Effector memory CD4-positive, alpha-beta T cell (primary cell): ENCODE measurements at regions not wholly inside any gene's neighbourhood (a gene's known extent, or its start where the extent isn't known, plus 50 kb on each side); places are given as distances from the start of the nearest gene placed in this dataset.

Source experiments
- DNase-seq, 3 donors: peaks; one replicate each; pipeline ENCODE4 v3.0.0-alpha.2; 2020
- H3K27ac ChIP-seq: 2 replicates; pipeline ENCODE4 v1.7.0; 2013; ENCODE audit warnings: mild to moderate bottlenecking, low read length, moderate library complexity; ENCODE audit not compliant: insufficient read depth, poor library complexity, severe bottlenecking
- H3K27me3 ChIP-seq: replicated peaks from 2 replicates; pipeline ENCODE4 v1.7.0; 2013; ENCODE audit warnings: mild to moderate bottlenecking, low read length; ENCODE audit not compliant: insufficient read depth, control insufficient read depth, poor library complexity, severe bottlenecking
- H3K36me3 ChIP-seq: 2 replicates; pipeline ENCODE4 v1.7.0; 2013; ENCODE audit warnings: mild to moderate bottlenecking, low read length, moderate library complexity; ENCODE audit not compliant: control insufficient read depth, insufficient read depth
- H3K4me1 ChIP-seq: 2 replicates; pipeline ENCODE4 v1.7.0; 2013; ENCODE audit warnings: low read length, mild to moderate bottlenecking; ENCODE audit not compliant: control insufficient read depth, insufficient read depth, poor library complexity, severe bottlenecking
- H3K4me3 ChIP-seq: 2 replicates; pipeline ENCODE4 v1.7.0; 2013; ENCODE audit warnings: low read length, low read depth, mild to moderate bottlenecking; ENCODE audit not compliant: insufficient read depth, poor library complexity, severe bottlenecking
- H3K9me3 ChIP-seq: 2 replicates; pipeline ENCODE4 v1.7.0; 2013; ENCODE audit warnings: mild to moderate bottlenecking, low read length, moderate library complexity; ENCODE audit not compliant: control insufficient read depth

DNA sequence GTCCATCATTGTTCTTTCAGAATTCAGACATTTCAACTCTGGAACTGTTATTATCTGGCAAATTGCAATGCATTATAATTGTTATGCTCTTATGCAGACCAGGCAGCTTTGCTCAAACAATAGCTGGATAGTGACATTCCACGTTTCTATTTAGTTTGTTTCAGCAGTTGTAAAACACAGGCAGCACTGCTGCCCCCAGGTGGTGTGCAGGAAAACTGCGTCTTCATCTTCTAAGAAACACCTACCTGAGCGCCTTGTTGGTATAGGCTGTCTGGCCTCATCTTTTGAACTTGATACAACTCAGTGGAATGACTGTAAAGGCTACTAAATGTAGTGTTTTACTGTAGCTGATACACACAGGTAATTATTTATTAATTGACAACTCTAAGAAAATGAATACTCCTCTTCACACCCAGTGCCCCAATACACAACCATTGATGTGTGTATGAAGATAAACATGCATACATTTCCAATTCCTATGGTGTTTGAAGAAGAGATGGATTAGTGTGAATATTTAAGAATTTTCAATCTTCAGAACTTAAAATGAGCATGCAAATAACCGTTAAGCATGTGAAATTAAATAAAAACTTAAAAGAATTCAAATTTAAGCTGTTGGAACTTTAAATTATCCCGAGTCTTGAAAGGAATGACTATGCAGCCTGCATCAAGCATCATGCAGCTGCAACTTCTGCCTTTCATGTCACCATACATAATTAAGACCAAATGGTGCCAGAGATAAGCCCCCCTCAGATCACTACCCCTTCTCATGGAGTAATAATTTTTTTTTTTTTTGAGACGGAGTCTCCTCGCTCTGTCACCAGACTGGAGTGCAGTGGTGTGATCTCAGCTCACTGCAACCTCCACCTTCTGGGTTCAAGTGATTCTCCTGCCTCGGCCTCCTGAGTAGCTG, 85.6 kb downstream of the CD8B2 start:
- no peak overlapping the region for H3K27ac ChIP-seq

DNA sequence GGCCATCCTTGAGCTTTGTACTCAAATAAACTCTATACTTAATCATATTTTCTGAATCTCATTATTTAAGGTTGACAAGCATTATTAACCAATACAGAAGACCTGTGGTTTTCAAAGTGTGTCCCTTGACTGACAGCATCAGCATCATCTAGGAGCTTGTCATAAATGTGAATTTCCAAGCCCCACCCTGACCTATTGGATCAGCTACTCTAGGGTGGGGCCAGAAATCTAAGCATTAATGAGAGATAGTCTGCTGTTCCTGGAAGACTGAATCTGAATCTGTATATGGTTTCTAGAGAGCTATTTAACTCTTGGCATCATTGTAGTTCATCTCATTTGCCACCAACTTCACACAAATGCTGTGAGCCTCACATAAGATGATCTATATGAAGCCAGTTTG, 86.6 kb downstream of the CD8B2 start:
- no peaks in the 10 kb centered on the region for H3K9me3 ChIP-seq
- no peak overlapping the region for H3K4me3 ChIP-seq
- no peaks in the 10 kb centered on the region for H3K36me3 ChIP-seq
- H3K27ac ChIP-seq = no peak overlapping the region
- H3K4me1 ChIP-seq = no peaks in the 10 kb centered on the region
- no peaks in the 10 kb centered on the region for H3K27me3 ChIP-seq
- no peak for DNase-seq

More for the DNA sequence above, 85.6 kb downstream of the CD8B2 start:
- H3K27me3 ChIP-seq = no peaks in the 10 kb centered on the region
- H3K4me1 ChIP-seq = no peaks in the 10 kb centered on the region
- DNase-seq = no peak
- no peaks in the 10 kb centered on the region for H3K36me3 ChIP-seq
- H3K9me3 ChIP-seq = no peaks in the 10 kb centered on the region
- no peak overlapping the region for H3K4me3 ChIP-seq

DNA sequence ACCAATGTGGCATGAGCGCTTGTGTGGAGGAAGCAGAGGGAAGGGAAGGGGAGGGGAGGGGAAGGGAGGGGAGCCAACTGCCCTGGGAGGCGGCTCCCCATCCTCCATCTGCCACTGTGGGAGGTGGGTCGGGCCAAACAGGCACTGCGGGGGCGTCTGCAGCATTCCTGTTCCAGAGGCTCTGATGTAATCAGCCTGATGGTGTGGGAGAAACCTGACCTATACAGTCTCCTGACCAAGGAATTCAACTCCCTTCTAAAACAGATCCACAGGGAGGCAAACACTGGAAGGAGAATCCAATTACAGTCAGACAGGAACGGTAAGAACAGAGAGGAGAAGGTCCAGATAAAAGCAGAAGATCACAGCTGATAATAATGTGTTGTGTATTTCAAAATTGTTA, 88.8 kb downstream of the CD8B2 start:
- H3K4me1 ChIP-seq = no peaks in the 10 kb centered on the region
- H3K4me3 ChIP-seq = no peak overlapping the region
- DNase-seq = no peak
- H3K27me3 ChIP-seq = peaks cover 10% of the 10 kb centered on the region
- H3K36me3 ChIP-seq = no peaks in the 10 kb centered on the region
- H3K27ac ChIP-seq = no peak overlapping the region
- no peaks in the 10 kb centered on the region for H3K9me3 ChIP-seq

DNA sequence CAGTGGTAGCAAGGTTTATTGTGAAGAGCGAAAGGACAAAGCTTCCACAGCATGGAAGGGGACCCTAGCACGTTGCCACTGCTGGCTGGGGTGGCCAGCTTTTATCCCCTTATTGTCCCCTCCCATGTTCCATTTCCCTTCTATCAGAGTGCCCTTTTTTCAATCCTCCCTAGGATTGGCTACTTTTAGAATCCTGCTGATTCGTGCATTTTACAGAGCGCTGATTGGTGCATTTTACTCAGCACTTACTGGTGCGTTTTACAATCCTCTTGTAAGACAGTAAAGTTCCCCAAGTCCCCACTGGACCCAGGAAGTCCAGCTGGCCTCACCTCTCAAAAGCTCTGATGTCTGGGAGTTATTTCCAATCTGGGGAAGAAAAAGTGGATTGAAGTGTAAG, 90.1 kb downstream of the CD8B2 start:
- Histone ChIP-seq H3K27me3 (peaks cover 10% of the 10 kb centered on the region), H3K9me3 (no peaks in the 10 kb centered on the region), H3K4me1 (no peaks in the 10 kb centered on the region)

GRCh38 chr2:106579750-106580197, 92.6 kb downstream of the CD8B2 start:
- no peaks in the 10 kb centered on the region for H3K36me3 ChIP-seq
- no peaks in the 10 kb centered on the region for H3K9me3 ChIP-seq
- H3K27ac ChIP-seq = no peak overlapping the region
- H3K4me1 ChIP-seq = no peaks in the 10 kb centered on the region
- DNase-seq = no peak
- peaks cover 12% of the 10 kb centered on the region for H3K27me3 ChIP-seq
- H3K4me3 ChIP-seq = no peak overlapping the region

More for the DNA sequence above, 90.1 kb downstream of the CD8B2 start:
- Histone ChIP-seq H3K27ac (no peak overlapping the region), H3K36me3 (no peaks in the 10 kb centered on the region), H3K4me3 (no peak overlapping the region)
- no peak for DNase-seq

- DNase-seq = no peak
- peaks cover 12% of the 10 kb centered on the region for H3K27me3 ChIP-seq
- H3K27ac ChIP-seq = no peak overlapping the region
- H3K36me3 ChIP-seq = no peaks in the 10 kb centered on the region
- no peak overlapping the region for H3K4me3 ChIP-seq
- H3K4me1 ChIP-seq = no peaks in the 10 kb centered on the region
- no peaks in the 10 kb centered on the region for H3K9me3 ChIP-seq
These were observed 93.1 kb downstream of the CD8B2 start for GRCh38 chr2:106580241-106580640.

DNA sequence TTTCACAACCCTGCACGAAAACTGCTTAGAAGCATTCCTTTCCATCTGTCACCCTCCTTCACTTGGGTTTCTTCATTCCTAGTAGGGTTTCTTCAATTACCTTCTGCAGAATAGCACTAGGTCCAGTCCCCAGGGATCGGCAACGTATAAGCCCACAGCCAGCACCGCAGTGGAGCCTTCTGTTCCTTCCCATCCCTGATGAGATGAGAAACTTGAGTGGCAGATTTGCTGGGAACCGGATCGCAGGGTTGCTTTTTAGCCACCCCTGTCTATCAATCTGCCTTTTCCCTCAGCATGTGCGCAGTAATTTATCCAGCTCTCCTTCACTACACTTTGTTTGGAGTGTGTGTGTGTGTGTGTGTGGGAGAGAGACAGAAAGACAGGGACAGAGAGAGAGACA, 94.2 kb downstream of the CD8B2 start:
- no peak overlapping the region for H3K4me3 ChIP-seq
- peaks cover 12% of the 10 kb centered on the region for H3K27me3 ChIP-seq
- no peaks in the 10 kb centered on the region for H3K9me3 ChIP-seq

GRCh38 chr2:106581755-106582147, 94.6 kb downstream of the CD8B2 start:
- DNase-seq = no peak
- Histone ChIP-seq H3K27me3 (peaks cover 12% of the 10 kb centered on the region), H3K27ac (no peak overlapping the region), H3K4me3 (peak overlapping the region; percentile 53), H3K36me3 (no peaks in the 10 kb centered on the region), H3K9me3 (no peaks in the 10 kb centered on the region), H3K4me1 (no peaks in the 10 kb centered on the region)

More for the DNA sequence above, 94.2 kb downstream of the CD8B2 start:
- H3K4me1 ChIP-seq = no peaks in the 10 kb centered on the region
- H3K36me3 ChIP-seq = no peaks in the 10 kb centered on the region
- H3K27ac ChIP-seq = no peak overlapping the region
- no peak for DNase-seq

DNA sequence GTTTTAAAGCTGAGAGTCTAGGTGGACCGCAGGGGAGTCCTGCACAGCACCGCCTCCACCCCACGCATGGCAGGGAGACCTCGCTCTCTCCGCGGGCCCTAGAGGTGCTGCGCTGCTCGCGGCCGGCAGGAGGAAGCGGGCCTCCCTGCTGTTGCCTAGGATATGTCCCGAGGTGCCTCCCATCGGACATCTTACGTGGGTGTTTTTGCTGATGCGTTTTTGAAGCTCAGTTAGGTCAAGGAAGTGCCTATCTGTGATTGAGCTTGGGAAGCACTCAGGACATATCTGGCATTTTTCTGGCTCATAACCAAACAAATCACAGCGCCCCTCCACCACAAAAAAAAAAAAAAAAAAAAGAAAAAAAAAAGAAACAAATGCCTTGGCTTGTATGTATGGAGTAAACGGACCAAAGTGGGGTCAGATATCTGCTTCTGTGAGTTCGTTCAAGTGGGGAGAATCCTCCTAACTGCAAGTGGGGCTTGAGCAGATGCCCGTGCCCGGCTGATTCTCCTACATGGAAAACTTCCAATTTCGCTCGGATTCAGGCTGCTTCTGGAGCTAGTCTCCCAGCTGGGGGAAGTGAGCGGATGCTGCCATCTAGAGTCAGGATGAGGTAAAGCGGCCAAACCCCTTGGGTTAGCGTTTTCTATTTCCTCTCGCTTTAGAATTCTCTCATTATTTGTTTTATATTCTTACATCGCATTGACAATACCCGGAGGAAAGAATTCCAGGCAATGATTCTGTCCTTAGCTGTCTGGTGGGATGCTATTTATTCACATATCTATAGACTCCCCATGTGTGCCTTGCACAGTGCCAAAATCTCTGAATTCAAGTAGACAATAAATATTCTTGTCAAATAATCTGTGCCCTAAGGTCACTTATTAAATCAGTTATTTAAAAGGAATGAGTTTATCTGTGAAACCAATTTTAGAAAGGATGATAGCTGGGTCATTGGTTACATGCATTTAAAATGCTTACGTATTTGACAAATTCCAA, 95.3 kb downstream of the CD8B2 start:
- Histone ChIP-seq H3K9me3 (no peaks in the 10 kb centered on the region), H3K4me3 (peak overlapping the region; percentile 53), H3K36me3 (no peaks in the 10 kb centered on the region), H3K27ac (no peak overlapping the region), H3K4me1 (no peaks in the 10 kb centered on the region), H3K27me3 (peaks cover 12% of the 10 kb centered on the region)
- peak in 2 of 3 donors; percentile 28 to 36 for DNase-seq
